OCI-LY1 (cell line): ENCODE measurements at regions not wholly inside any gene's neighbourhood (a gene's known extent, or its start where the extent isn't known, plus 50 kb on each side); places are given as distances from the start of the nearest gene placed in this dataset.

ENCODE experiments used
- H2AFZ ChIP-seq: fragments of 200-600 bp; sonication (generic), shearing (Covaris generic); 2 replicates; pipeline ENCODE4 v1.6.0; 2014; ENCODE audit warnings: antibody characterized with exemption, mild to moderate bottlenecking, low read length
- H3F3A ChIP-seq: fragments of 200-600 bp; sonication (generic), shearing (Covaris generic); 2 replicates; pipeline ENCODE4 v1.6.0; 2014; ENCODE audit warnings: mild to moderate bottlenecking, antibody characterized with exemption, low read length, moderate library complexity; ENCODE audit not compliant: insufficient read depth
- H3K27ac ChIP-seq: fragments of 200-600 bp; sonication (generic); 2 replicates; pipeline ENCODE4 v1.5.1; 2014; ENCODE audit warnings: low read length, mixed run types, mild to moderate bottlenecking, low read depth; ENCODE audit not compliant: poor library complexity, severe bottlenecking
- H3K27me3 ChIP-seq: fragments of 200-600 bp; sonication (generic); 2 replicates; pipeline ENCODE4 v1.6.0; 2014; ENCODE audit warnings: antibody characterized with exemption, mild to moderate bottlenecking, low read length, moderate library complexity; ENCODE audit not compliant: insufficient read depth
- H3K36me3 ChIP-seq: fragments of 200-600 bp; sonication (generic); 2 replicates; pipeline ENCODE4 v1.6.1; 2014; ENCODE audit warnings: mild to moderate bottlenecking, antibody characterized with exemption, low read length, moderate library complexity, mixed read lengths; ENCODE audit not compliant: insufficient read depth
- H3K4me1 ChIP-seq: fragments of 200-600 bp; sonication (generic); 2 replicates; pipeline ENCODE4 v1.5.1; 2014; ENCODE audit warnings: mild to moderate bottlenecking, low read length, moderate library complexity; ENCODE audit not compliant: insufficient read depth, severe bottlenecking
- H3K4me2 ChIP-seq: fragments of 200-600 bp; sonication (generic), shearing (Covaris generic); 2 replicates; pipeline ENCODE4 v1.6.1; 2014; ENCODE audit warnings: low read length
- H3K4me3 ChIP-seq: fragments of 200-600 bp; sonication (generic); 2 replicates; pipeline ENCODE4 v1.5.1; 2014; ENCODE audit warnings: low read length, low read depth, mild to moderate bottlenecking, mixed read lengths; ENCODE audit not compliant: poor library complexity, severe bottlenecking
- H3K79me2 ChIP-seq: fragments of 200-600 bp; shearing (Covaris generic); 2 replicates; pipeline ENCODE4 v1.6.1; 2016; ENCODE audit warnings: mixed run types, low read length, mixed read lengths; ENCODE audit not compliant: insufficient read depth
- H3K9ac ChIP-seq: fragments of 200-600 bp; sonication (generic), shearing (Covaris generic); 2 replicates; pipeline ENCODE4 v1.6.1; 2014; ENCODE audit warnings: mild to moderate bottlenecking, low read length, mixed read lengths
- H3K9me2 ChIP-seq: fragments of 200-600 bp; sonication (generic), shearing (Covaris generic); 2 replicates; pipeline ENCODE4 v1.6.1; 2014; ENCODE audit warnings: low read depth, mild to moderate bottlenecking, low read length, mixed read lengths
- H3K9me3 ChIP-seq: fragments of 200-600 bp; shearing (Covaris generic); 2 replicates; pipeline ENCODE4 v1.6.1; 2014; ENCODE audit warnings: low read length, mixed read lengths
- H4K20me1 ChIP-seq: fragments of 200-600 bp; sonication (generic), shearing (Covaris generic); 2 replicates; pipeline ENCODE4 v1.6.0; 2016; ENCODE audit warnings: mild to moderate bottlenecking, low read length; ENCODE audit not compliant: insufficient read depth
- EZH2 ChIP-seq: fragments of 200-600 bp; sonication (generic), shearing (Covaris generic); IDR thresholded peaks from 2 replicates; pipeline ENCODE4 v1.8.0; 2017; ENCODE audit warnings: borderline replicate concordance, mixed run types, mild to moderate bottlenecking, antibody characterized with exemption, low read length, moderate library complexity, mixed read lengths
- TF ChIP-seq, protein P1 (sequence below): fragments of 200-600 bp; sonication (generic), shearing (Covaris generic); IDR thresholded peaks from 2 replicates; pipeline ENCODE4 v1.5.1; 2017; ENCODE audit warnings: mild to moderate bottlenecking, antibody characterized with exemption, low read length, moderate library complexity, mixed read lengths

GRCh38 chr6:165952514-165952913 lies 215.1 kb downstream of the TBXT start:
- no peaks in the 10 kb centered on the region for H3K9me3 ChIP-seq
- H4K20me1 ChIP-seq = no peaks in the 10 kb centered on the region
- H2AFZ ChIP-seq = no peak overlapping the region
- H3K27ac ChIP-seq = no peak overlapping the region
- no peak overlapping the region for H3K4me2 ChIP-seq
- no peaks in the 10 kb centered on the region for H3F3A ChIP-seq
- no peaks in the 10 kb centered on the region for H3K4me1 ChIP-seq
- no peaks in the 10 kb centered on the region for H3K27me3 ChIP-seq
- no peaks in the 10 kb centered on the region for H3K79me2 ChIP-seq
- no peaks in the 10 kb centered on the region for H3K9me2 ChIP-seq
- H3K36me3 ChIP-seq = no peaks in the 10 kb centered on the region
- TF ChIP-seq EZH2 = no peak
- TF ChIP-seq, protein P1, sequence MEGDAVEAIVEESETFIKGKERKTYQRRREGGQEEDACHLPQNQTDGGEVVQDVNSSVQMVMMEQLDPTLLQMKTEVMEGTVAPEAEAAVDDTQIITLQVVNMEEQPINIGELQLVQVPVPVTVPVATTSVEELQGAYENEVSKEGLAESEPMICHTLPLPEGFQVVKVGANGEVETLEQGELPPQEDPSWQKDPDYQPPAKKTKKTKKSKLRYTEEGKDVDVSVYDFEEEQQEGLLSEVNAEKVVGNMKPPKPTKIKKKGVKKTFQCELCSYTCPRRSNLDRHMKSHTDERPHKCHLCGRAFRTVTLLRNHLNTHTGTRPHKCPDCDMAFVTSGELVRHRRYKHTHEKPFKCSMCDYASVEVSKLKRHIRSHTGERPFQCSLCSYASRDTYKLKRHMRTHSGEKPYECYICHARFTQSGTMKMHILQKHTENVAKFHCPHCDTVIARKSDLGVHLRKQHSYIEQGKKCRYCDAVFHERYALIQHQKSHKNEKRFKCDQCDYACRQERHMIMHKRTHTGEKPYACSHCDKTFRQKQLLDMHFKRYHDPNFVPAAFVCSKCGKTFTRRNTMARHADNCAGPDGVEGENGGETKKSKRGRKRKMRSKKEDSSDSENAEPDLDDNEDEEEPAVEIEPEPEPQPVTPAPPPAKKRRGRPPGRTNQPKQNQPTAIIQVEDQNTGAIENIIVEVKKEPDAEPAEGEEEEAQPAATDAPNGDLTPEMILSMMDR = no peak
- H3K9ac ChIP-seq = no peak overlapping the region
- no peak overlapping the region for H3K4me3 ChIP-seq

GRCh38 chr6:165950316-165950715 lies 217.3 kb downstream of the TBXT start:
- H3K9me3 ChIP-seq = no peaks in the 10 kb centered on the region
- no peaks in the 10 kb centered on the region for H3K79me2 ChIP-seq
- no peak overlapping the region for H3K4me2 ChIP-seq
- TF ChIP-seq EZH2 = no peak
- TF ChIP-seq, protein P1 = no peak
- H3F3A ChIP-seq = no peaks in the 10 kb centered on the region
- no peaks in the 10 kb centered on the region for H3K36me3 ChIP-seq
- H3K27me3 ChIP-seq = no peaks in the 10 kb centered on the region
- H3K4me1 ChIP-seq = no peaks in the 10 kb centered on the region
- no peak overlapping the region for H2AFZ ChIP-seq
- H4K20me1 ChIP-seq = no peaks in the 10 kb centered on the region
- no peak overlapping the region for H3K27ac ChIP-seq
- no peak overlapping the region for H3K9ac ChIP-seq
- H3K9me2 ChIP-seq = no peaks in the 10 kb centered on the region
- H3K4me3 ChIP-seq = no peak overlapping the region

- Histone ChIP-seq H2AFZ (no peak overlapping the region), H3K79me2 (no peaks in the 10 kb centered on the region), H3K4me2 (no peak overlapping the region), H3K27me3 (no peaks in the 10 kb centered on the region), H4K20me1 (no peaks in the 10 kb centered on the region), H3K4me1 (no peaks in the 10 kb centered on the region), H3F3A (no peaks in the 10 kb centered on the region), H3K27ac (no peak overlapping the region), H3K4me3 (no peak overlapping the region), H3K36me3 (no peaks in the 10 kb centered on the region), H3K9me2 (no peaks in the 10 kb centered on the region), H3K9ac (no peak overlapping the region), H3K9me3 (no peaks in the 10 kb centered on the region)
- TF ChIP-seq, protein P1 = no peak
- TF ChIP-seq EZH2 = no peak
Observed at GRCh38 chr6:165949324-165949723, 218.3 kb downstream of the TBXT start.
